Testis (tissue), 2 donors: ENCODE measurements at regions not wholly inside any gene's neighbourhood (a gene's known extent, or its start where the extent isn't known, plus 50 kb on each side); places are given as distances from the start of the nearest gene placed in this dataset.

ENCODE experiments used
- CTCF ChIP-seq, 3 experiments: fragments of 450-650 bp in 2 of 3; fragments of 200-600 bp in 1 of 3; sonication (generic) in 1 of 3; IDR thresholded peaks; one replicate each; pipeline ENCODE4 v1.5.1; 2016 to 2019; ENCODE audit warnings: antibody characterized with exemption in 3 of 3, mild to moderate bottlenecking in 2 of 3, moderate library complexity in 1 of 3
- POLR2A ChIP-seq: fragments of 450-650 bp; IDR thresholded peaks from one replicate; pipeline ENCODE4 v1.6.1; 2017; ENCODE audit warnings: antibody characterized with exemption, mild to moderate bottlenecking, moderate library complexity

GRCh38 chr15:25492315-25492714, 53.5 kb upstream of the UBE3A start:
- TF ChIP-seq CTCF (IDR thresholded peaks at IDR 0.05): no peak
- no peak for TF ChIP-seq POLR2A
